HG03097 (cell line): ENCODE measurements at regions not wholly inside any gene's neighbourhood (a gene's known extent, or its start where the extent isn't known, plus 50 kb on each side); places are given as distances from the start of the nearest gene placed in this dataset.

Experiments used
- ATAC-seq: cut with Tn5 transposase; IDR thresholded peaks from one replicate; pipeline ENCODE4 v1.9.1; 2021; ENCODE audit not compliant: unreplicated experiment, low FRiP score

DNA sequence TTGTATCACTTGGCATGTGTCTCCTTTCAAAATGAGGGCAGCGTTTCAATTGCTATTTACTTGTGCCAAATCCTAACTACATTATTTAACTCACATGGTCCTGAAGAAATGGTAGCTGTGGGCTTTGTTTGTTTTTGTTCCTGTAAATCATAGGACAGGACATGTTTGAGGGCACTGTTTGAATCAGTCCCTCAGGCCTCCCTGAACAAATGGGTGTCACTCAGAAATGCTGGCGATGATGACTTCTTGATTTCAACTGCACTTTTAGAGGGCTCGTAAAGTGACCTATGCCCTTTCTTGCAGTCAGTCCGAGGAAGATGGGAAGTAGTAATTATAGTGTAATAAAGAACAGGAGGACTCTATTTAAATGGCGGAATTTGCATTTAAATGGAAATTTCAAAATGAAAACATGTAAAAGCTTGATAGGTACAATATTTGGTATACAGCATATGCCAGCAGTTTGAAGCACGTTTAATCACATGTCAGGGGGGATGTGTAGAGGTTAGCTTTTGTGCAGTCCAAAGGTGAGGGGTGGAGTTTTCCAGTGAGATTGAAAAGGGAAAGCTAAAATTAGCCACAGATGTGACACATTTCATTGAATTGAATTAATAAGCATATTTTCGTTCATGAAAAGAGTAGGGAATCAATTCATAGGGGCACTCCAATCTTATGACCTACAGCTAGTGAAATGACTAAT is 1958.7 kb upstream of the IGFBP7 start:
- ATAC-seq = no peak

DNA sequence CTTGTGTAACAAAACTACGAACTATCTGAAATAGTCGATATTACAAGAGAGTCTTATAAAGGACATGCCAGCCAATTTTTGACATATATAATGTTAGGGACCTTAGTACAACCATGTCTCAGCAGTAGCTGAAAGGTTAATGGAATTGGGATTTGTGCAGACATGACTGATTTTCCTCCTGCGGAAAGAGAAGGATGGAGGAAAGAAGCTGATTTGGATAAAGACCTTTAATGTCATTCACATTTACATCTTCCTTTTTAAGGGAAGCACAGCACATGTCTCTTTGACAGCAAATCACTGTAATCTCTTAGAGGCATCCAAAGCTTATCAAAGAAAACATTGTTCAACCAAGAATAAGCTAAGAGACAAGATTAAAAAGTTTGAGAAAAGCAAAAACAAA is 1976.2 kb upstream of the IGFBP7 start:
- ATAC-seq = no peak

DNA sequence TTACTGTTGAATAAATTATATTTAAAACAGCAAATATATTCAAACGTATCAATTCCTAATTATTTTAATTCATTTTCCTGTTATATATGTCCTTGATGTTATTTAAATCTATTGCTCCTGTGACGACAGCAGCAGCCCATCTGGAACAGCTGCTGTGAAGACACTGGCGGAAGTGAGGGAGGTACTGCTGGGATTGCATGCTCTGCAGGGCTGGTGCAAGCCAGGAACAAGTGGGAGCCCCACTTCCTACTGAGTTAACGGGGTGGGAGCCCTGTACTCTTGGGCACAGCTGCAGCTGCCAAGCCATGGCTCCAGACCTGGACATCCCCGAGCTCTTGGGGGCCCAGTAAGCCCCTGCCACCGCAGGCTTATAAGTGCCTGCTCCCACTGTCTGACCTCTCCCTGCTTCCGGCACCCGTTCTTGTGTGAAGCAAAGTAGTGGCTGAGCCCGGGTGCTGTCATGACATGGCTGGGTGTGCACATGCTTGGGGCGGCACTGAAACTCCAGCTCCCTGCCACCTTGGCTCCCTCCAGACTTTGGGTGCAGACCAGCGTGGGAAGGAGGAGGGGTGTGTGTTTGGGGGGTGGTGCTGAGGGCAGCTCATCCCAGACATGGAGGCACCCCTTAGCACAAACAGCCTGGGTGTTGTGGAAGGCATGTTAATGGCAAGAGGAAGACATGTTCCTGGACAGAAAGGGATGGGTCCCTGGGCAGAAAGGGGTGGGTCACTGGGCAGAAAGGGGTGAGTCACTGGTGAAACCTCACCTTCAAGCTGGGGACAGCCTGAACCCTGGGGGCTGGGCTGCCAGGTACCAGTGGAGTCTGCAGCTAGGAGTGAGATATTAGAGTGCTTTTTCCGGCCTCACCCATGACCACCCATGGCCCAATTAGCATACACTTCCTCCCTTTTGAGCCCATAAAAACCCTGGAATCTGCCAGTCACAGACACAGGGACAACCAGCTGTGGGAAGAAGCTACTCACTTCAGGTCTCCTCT is 1981.3 kb upstream of the IGFBP7 start:
- ATAC-seq = no peak

DNA sequence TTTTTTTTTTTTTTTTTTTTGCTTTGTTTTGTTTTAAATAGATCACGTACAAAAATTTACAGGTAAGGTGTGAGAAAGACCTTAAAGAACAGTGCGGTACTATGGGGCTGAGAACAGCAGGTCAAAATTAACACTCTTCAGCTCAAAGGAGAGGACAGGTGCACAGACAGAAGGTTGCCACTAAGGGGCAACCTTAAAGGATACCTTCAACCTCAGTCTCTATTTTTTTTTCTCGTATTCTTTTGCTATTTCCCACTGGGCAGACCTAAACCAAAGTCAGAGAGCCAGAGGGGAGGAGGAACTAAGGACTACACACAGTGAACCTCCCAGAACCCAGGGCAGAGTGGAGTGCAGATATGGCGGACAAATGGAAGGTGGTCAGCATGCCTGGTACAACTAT is 1984.3 kb upstream of the IGFBP7 start:
- no peak for ATAC-seq

DNA sequence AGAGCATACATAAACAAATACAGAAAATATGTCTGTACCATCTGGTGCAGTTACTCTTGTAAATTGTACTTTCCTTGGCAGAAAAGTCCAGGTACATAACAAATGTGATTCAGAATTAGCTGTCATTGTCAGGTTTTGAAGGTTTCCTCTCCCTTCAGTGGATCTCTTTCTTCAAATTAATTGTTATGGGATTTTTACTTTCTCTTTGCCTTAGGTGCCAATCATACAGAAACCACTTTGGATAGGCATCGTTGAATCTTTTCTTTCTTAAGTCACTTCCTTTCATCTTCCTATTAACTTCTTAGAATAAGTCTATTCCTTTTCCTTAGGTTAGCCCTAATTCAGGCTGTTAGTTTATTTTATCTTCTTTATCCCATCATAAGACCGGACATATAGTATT is 1992.1 kb upstream of the IGFBP7 start:
- ATAC-seq = no peak

DNA sequence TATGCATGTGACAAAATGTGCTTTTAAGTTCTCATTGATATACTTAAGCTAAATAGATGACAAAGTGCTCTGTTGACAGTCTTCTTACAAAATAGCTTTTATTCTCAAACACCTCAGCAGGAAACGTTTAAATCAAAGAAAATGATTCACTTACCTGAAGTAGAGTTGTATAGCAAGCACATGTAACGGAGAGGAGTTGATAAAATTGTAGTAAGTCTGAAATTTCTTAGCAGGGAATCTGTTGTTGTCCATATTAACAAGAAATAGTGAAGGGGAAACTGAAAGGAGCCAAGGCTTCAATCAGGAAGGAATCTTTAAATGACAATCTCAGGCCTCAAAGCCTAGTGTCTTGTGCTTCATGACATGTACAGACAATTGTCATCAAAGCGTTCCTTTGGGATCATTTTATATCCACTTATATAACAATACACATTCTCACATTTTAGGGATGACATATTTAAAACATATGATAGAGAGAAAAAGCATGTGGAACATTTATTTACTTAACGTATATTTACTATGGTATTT is 2010.2 kb upstream of the IGFBP7 start:
- ATAC-seq = no peak

DNA sequence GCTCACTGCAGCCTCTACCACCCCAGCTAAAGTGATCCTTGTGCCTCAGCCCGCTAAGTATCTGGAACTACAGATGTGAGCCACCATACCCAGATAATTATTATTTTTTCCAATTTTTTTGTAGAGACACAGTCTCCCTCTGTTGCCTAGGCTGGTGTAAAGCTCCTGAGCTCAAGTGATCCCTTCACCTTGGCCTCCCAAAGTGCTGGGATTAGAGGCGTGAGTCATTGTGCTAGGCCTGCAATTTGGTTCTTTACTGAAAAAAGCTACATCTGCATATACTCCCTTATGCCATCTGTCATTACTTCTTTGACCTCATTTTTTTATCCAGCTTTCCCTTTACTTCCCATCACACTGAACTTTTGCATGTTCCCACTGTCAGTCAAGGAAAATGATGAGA is 2012.4 kb upstream of the IGFBP7 start:
- no peak for ATAC-seq

DNA sequence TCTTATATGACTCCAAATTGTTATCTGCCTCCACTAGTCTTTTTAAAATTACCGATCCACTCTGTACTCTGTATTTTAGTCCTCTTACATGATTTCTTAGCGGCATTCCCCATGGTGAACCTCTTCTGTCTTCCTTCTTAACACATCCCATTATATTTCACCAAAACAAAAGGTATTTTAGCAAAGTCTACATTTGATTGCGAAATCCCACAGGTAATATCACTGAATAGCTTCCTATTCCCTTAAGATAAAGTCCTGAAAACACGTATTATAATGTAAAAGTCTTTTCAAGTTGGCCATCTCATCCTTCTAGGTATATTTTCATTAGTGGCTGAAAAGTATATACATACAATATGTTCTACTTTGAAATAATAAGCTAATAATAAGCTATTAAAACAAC is 2016.0 kb upstream of the IGFBP7 start:
- no peak for ATAC-seq

DNA sequence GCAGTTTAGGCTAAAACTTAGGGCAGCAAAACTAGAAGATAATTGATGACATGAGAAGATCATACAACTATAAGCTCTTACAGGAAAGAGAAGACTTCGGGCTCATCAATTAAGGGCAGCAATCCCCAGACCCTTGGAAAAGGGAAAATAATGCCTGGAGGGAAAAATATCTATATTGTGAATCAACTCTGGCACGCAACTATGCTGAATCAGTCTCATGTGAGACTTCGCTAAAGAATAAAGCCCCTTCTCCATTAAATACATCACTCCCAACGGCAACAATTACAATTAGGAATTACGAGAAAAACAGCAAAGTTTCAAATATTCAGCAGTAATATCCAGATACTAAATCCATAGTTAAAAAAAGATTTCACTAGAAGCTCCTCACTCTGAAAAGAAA is 2016.8 kb upstream of the IGFBP7 start:
- no peak for ATAC-seq

DNA sequence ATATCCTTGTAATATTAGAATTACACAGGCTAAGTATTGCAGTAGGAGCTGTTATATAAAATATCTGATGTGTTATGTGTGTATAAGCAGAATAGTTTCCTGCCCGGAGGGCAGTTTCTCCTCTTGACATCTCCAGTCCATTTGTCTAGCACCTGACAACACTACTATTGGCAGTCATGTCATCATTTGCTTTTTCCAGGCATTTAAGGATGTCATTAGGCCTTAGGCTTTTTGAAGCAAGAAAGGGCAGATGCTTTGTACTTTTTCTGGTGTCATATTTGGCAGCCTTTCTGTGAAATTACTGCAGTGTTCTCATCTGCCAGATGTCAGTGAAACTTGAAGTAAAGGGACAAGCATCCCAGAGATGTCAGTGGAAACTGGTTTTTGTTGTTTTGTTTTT is 2017.6 kb upstream of the IGFBP7 start:
- ATAC-seq = no peak

DNA sequence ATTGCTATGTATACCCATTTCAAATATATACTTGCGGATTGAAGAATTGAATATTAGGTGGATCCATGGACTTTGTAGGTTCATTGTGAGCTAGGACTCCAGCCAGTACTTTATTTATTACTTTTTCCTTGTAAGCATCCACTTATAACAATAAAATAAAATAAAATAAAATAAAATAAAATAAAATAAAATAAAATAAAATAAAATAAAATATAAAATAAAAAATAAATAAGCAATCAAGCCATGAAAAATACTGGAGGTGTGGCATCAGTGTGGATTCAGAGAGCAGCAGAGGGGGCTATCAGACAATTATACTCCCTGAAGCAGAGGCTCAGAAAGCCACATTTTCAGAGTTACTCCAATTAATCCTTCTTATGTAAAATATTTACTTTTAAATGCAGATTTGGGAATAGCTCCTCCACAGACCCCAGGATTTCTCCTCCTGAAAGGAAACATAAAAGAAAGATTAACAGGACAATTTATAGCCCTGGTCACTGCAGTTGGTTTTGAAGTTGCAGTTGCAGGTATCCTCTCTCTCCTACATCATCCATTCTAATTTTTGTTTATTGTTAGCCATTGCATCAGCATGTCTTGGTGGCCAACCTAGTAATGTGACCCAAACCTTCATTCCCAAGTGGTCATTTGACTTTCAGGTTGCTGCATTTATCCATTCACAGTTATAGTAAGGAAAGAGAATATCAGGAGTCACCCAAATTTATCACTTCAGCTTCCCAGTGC is 2025.2 kb upstream of the IGFBP7 start:
- ATAC-seq = no peak

DNA sequence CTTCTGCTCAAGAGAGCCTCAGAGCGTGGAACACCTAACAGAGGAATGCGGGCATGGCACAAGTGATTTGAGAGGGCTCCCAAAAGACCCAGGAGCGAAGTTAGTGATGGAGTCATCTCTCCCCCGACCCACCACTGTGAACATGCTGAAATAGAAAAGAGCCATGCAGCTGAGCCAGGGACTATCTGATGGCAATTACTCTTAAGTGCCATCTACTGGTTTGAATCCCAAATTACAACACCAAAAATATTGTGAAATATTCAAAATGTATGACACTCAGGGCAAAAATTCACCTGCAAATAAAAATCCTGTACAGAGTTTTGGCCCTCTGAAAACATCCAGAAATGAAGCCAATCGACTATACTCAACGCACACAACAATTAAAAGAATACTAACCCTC is 2038.9 kb upstream of the ADGRL3 start:
- no peak for ATAC-seq

DNA sequence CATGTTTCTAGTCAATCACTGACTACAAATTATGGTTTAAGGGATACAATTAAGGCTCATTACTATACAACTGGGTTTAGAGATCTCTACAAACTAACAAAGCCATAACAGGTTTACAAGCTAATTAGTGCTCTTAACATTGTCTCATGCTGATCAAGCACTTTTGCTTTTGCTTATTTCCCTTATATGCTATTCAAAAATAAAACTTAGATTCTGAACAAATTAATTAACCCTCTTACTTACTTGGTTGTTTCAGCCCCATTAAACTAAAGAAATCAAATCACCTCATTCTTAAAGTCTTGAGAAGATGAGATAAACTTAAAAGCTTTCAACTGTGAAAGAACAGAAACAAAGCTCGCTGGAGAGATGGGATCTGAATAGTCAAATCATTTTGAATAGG is 2024.5 kb upstream of the ADGRL3 start:
- no peak for ATAC-seq

DNA sequence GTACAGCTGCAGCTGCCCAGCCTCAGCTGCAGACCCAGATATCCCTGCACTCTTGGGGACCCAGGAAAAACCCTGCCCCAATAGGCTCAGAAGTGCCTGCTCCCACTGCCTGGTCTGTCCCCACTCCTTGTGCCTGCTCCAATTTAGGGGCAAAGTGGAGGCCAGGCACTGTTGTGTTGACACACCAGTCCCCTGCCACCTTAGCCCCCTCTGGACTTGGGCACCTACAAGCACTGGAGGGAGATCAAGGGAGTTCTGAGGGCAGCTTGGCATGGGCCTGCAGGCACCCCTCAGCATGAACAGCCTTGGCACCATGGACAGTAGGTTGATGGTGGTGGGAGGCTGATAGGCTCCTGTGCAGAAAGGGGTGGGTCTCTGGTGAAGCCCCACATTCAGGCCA is 2020.8 kb upstream of the ADGRL3 start:
- no peak for ATAC-seq

DNA sequence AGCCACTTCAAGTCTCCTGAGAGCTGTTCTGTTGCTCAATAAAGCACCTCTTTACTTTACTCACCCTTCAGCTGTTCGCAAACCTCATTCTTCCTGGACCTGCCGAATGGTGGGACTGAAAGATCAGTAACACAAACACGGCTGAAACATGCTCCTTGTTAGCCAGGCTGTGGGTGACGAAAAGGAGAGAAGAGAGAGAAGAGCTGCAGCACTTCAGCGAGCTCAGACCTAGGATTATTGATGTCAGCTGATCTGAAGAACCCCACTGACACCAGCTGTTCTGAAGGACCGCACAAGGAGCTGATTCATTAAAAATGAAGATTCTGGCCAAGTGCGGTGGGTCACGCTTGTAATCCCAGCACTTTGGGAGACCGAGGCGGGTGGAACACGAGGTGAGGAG is 2020.0 kb upstream of the ADGRL3 start:
- ATAC-seq = no peak

DNA sequence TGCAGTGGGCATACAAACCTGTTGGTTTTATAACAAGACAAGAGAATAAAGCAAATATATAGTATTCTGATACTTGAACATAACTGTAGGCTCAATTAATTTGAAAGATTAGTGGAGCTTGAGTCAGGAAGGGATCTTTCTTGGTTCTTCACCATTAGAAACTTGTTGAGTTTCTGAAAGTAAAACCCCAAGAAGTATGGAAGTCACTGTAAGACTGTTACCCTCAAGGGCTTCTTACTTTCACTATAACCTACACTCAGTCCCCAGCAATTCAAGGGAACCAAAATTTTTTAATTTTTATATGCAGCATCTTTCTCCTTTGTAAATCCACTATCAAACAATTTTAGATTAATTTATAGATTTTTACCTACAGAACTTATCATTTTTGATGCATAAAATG is 2019.2 kb upstream of the ADGRL3 start:
- no peak for ATAC-seq

DNA sequence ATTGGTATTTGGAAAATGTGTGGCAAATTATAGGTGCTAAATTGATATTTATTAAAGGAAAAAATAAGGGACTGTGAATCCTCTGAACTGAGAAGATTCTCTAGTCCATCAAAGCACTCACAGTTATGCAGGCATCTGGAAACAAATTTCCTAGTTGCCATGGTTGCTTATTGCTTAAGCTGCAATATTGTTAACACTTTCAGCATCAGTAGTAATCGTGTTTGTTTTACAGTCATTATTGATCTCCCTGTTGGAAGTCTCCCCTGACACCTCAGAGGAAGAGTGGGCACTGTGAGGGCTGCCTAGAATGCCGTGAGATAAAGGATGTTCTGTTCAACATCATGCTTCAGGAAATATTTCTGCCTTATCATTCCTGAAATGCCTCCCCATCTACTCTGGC is 2004.3 kb upstream of the ADGRL3 start:
- no peak for ATAC-seq

DNA sequence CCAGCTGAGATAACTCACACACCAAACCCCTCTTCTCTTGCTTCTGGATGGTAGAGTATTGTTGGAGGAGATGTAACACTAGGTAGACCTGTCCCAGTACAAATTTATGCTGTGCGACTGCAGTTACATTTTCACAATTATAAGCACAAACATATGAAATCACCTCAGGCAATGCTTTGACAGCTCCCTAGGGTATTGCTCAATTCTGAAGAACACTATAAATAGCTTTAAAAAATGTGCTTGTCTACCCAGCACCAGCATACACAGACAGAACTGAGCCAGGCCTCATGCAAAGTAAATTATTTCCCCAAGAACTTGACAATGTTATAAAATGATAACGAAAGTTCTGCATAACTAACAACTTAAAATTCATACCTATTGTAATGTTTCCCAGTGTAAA is 1999.1 kb upstream of the ADGRL3 start:
- ATAC-seq = no peak

DNA sequence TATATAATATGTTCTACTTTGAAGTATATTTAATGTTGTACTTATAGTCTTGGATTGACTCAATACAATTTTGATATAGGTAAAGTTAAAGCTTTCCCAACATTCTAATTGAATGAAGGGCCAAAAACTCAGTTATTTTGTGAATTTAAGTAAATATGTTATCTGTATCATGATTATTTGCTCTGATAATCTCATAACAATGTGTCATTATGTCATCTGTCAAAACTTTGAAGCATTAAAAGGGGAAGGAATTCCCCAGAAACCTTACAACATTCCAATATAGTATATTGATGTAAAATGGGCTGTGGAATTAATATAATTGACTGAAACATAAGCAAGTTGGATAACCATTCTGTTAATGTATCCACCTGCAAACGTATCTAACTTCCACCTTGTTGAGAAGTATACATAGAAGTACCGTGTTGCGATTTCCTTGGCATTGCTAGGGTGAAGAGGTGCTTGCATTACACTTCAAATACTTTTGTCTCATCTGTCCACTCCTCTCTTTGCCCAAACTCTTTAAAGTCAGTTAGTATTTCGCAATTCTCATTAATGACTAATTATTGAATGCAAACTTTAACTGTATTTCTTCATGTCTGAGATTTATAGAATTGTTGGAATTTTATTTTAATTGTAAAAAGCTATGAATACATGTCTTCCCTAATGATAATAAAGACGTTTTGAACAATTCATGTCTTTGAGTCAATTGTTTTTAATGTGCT is 1982.1 kb upstream of the ADGRL3 start:
- ATAC-seq = no peak

DNA sequence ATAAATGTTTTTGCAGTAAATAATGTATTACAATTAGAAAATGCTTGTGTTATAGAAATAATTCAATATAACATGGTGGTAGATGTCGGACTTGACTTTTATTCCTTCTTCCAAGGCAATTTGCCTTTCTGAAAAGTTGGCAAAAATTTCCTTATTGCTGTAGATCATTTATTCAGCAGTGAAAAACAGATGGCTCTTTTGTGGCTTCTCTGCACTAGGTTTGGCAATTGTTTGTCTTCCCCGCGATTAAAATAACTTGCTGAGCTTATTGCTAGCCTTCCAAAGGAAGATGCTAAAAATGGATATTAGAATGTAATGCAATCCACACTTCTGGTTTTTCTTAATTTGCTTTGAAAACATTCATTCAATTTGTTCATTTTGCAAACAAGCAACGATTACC is 1977.9 kb upstream of the ADGRL3 start:
- ATAC-seq = no peak
